ENCODE measurements at regions not wholly inside any gene's neighbourhood (a gene's known extent, or its start where the extent isn't known, plus 50 kb on each side); places are given as distances from the start of the nearest gene placed in this dataset.

DNA sequence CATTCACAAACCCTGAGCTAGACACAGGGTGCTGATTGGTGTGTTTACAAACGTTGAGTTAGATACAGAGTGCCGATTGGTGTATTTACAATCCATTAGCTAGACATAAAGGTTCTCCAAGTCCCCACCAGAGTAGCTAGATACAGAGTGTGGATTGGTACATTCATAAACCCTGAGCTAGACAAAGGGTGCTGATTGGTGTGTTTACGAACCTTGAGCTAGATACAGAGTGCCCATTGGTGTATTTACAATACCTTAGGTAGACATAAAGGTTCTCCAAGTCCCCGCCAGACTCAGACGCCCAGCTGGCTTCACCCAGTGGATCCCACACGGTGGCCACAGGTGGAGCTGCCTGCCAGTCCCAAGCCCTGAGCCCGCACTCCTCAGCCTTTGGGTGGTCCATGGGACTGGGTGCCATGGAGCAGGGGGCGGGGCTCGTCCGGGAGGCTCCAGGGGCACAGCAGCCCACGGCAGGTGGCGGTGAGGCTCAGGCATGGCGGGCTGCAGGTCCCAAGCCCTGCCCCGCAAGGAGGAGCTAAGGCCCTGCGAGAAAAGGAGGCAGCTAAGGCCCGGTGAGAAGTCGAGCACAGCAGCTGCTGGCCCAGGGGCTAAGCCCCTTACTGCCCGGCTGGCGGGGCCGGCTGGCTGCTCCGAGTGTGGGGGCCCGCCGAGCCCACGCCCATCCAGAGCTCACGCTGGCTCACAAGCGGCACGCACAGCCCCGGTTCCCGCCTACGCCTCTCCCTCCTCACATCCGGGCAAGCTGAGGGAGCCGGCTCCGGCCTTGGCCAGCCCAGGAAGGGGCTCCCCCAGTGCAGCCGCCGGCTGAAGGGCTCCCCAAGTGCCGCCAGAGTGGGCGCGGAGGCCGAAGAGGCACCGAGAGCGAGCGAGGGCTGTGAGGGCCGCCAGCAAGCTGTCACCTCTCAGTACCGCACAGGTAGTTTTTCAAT is 1039.2 kb upstream of the CDH9 start:
- no peaks in the 10 kb centered on the region for H3K79me2 ChIP-seq (ENCODE audit: control insufficient read depth, low read length)
- no peaks in the 10 kb centered on the region for H3F3A ChIP-seq (ENCODE audit: control insufficient read depth, insufficient read depth)
- no peak overlapping the region for H3K4me3 ChIP-seq (ENCODE audit: low read length)
- no peak overlapping the region for H3K4me2 ChIP-seq (ENCODE audit: low read length)
- TF ChIP-seq, protein P1, sequence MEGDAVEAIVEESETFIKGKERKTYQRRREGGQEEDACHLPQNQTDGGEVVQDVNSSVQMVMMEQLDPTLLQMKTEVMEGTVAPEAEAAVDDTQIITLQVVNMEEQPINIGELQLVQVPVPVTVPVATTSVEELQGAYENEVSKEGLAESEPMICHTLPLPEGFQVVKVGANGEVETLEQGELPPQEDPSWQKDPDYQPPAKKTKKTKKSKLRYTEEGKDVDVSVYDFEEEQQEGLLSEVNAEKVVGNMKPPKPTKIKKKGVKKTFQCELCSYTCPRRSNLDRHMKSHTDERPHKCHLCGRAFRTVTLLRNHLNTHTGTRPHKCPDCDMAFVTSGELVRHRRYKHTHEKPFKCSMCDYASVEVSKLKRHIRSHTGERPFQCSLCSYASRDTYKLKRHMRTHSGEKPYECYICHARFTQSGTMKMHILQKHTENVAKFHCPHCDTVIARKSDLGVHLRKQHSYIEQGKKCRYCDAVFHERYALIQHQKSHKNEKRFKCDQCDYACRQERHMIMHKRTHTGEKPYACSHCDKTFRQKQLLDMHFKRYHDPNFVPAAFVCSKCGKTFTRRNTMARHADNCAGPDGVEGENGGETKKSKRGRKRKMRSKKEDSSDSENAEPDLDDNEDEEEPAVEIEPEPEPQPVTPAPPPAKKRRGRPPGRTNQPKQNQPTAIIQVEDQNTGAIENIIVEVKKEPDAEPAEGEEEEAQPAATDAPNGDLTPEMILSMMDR (IDR thresholded peaks at IDR 0.05; ENCODE audit: low read depth, low read length, poor library complexity, severe bottlenecking), result no peak
- TF ChIP-seq EZH2phosphoT487 (IDR thresholded peaks at IDR 0.05; ENCODE audit: borderline replicate concordance, low read length), result no peak
- H4K20me1 ChIP-seq (ENCODE audit: control insufficient read depth, insufficient read depth, low read depth, low read length), result no peaks in the 10 kb centered on the region
- no peaks in the 10 kb centered on the region for H3K27me3 ChIP-seq (ENCODE audit: control insufficient read depth, low read length)
- no peaks in the 10 kb centered on the region for H3K36me3 ChIP-seq (ENCODE audit: control insufficient read depth, low read length)
- H3K9me3 ChIP-seq (ENCODE audit: control insufficient read depth, insufficient read depth, low read length), result 0 out of 2 replicates have a peak, but pooled peaks cover 4% of the 10 kb centered on the region
- H3K27ac ChIP-seq (ENCODE audit: low read depth, low read length), result no peak overlapping the region
- H3K9me2 ChIP-seq (replicated peaks; ENCODE audit: control insufficient read depth, low read length), result no peaks in the 10 kb centered on the region
- H3K4me1 ChIP-seq (ENCODE audit: control insufficient read depth, low read length), result no peaks in the 10 kb centered on the region

DNA sequence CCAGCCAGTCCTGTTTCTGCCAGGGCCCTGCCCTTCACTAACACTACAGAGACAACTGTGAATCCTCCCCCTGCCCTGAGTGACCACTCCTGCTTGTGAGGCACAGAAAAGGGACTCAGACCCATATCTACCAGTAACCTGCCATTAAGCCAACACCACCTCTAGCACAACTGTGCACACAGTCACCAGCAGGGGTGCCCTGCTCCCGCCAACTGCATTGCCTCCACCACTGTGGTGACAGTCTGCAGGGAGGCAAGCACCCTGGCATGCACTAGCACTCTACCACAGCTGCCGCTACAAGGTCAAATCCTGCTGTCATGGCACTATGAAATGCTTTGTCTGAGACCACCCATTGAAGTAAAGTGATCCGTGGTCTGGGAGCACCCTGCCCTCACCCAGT is 1028.5 kb upstream of the CDH9 start:
- no peaks in the 10 kb centered on the region for H3K4me1 ChIP-seq (ENCODE audit: control insufficient read depth, low read length)
- no peaks in the 10 kb centered on the region for H3K79me2 ChIP-seq (ENCODE audit: control insufficient read depth, low read length)
- TF ChIP-seq, protein P1 (IDR thresholded peaks at IDR 0.05; ENCODE audit: low read depth, low read length, poor library complexity, severe bottlenecking), result no peak
- no peak for TF ChIP-seq EZH2phosphoT487 (IDR thresholded peaks at IDR 0.05; ENCODE audit: borderline replicate concordance, low read length)
- H3K4me2 ChIP-seq (ENCODE audit: low read length), result no peak overlapping the region
- no peak overlapping the region for H3K4me3 ChIP-seq (ENCODE audit: low read length)
- no peak overlapping the region for H3K27ac ChIP-seq (ENCODE audit: low read depth, low read length)
- no peaks in the 10 kb centered on the region for H3K27me3 ChIP-seq (ENCODE audit: control insufficient read depth, low read length)
- no peaks in the 10 kb centered on the region for H3K9me2 ChIP-seq (replicated peaks; ENCODE audit: control insufficient read depth, low read length)
- no peaks in the 10 kb centered on the region for H3K36me3 ChIP-seq (ENCODE audit: control insufficient read depth, low read length)
- H3K9me3 ChIP-seq (ENCODE audit: control insufficient read depth, insufficient read depth, low read length), result no peaks in the 10 kb centered on the region
- H4K20me1 ChIP-seq (ENCODE audit: control insufficient read depth, insufficient read depth, low read depth, low read length), result no peaks in the 10 kb centered on the region
- no peaks in the 10 kb centered on the region for H3F3A ChIP-seq (ENCODE audit: control insufficient read depth, insufficient read depth)

DNA sequence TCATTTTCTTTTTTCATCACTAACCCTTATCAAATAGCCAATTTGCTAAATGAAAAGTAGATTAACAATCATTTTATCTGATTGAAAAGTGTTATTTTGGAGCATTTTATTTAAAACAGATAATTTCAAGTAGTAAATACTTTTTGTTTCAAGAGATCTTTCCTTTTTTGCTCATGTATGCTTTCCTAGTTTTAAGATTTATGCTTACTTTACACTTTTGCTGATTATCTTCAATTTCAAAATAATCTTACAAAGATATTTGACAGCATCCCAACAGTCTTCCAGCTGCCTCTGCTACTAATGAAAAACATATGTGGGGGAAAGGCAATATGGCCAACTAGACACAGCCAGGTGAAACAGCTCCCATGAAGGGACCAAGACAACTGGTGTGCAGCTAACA is 1027.3 kb upstream of the CDH9 start:
- H3K9me2 ChIP-seq (replicated peaks; ENCODE audit: control insufficient read depth, low read length), result no peaks in the 10 kb centered on the region
- no peak overlapping the region for H3K4me2 ChIP-seq (ENCODE audit: low read length)
- no peaks in the 10 kb centered on the region for H3K79me2 ChIP-seq (ENCODE audit: control insufficient read depth, low read length)
- no peaks in the 10 kb centered on the region for H4K20me1 ChIP-seq (ENCODE audit: control insufficient read depth, insufficient read depth, low read depth, low read length)
- no peaks in the 10 kb centered on the region for H3K27me3 ChIP-seq (ENCODE audit: control insufficient read depth, low read length)
- no peaks in the 10 kb centered on the region for H3K36me3 ChIP-seq (ENCODE audit: control insufficient read depth, low read length)
- H3K4me1 ChIP-seq (ENCODE audit: control insufficient read depth, low read length), result no peaks in the 10 kb centered on the region
- H3K4me3 ChIP-seq (ENCODE audit: low read length), result no peak overlapping the region
- H3K9me3 ChIP-seq (ENCODE audit: control insufficient read depth, insufficient read depth, low read length), result no peaks in the 10 kb centered on the region
- no peaks in the 10 kb centered on the region for H3F3A ChIP-seq (ENCODE audit: control insufficient read depth, insufficient read depth)
- H3K27ac ChIP-seq (ENCODE audit: low read depth, low read length), result no peak overlapping the region
- TF ChIP-seq, protein P1 (IDR thresholded peaks at IDR 0.05; ENCODE audit: low read depth, low read length, poor library complexity, severe bottlenecking), result no peak
- TF ChIP-seq EZH2phosphoT487 (IDR thresholded peaks at IDR 0.05; ENCODE audit: borderline replicate concordance, low read length), result no peak
